Ishikawa (cell line): ENCODE measurements at regions not wholly inside any gene's neighbourhood (a gene's known extent, or its start where the extent isn't known, plus 50 kb on each side); places are given as distances from the start of the nearest gene placed in this dataset.

ENCODE experiments used
- CEBPB ChIP-seq: IDR thresholded peaks from 2 replicates; pipeline ENCODE4 v1.6.1; 2012
- CREB1 ChIP-seq: IDR thresholded peaks from 2 replicates; pipeline ENCODE4 v1.6.1; 2012; ENCODE audit warnings: low read depth
- MAX ChIP-seq: IDR thresholded peaks from 2 replicates; pipeline ENCODE4 v1.6.1; 2012
- RAD21 ChIP-seq: IDR thresholded peaks from 2 replicates; pipeline ENCODE4 v1.6.1; 2012; ENCODE audit warnings: low read depth
- REST ChIP-seq: IDR thresholded peaks from 2 replicates; pipeline ENCODE4 v1.6.1; 2012; ENCODE audit warnings: low read depth, mild to moderate bottlenecking
- TAF1 ChIP-seq: IDR thresholded peaks from 2 replicates; pipeline ENCODE4 v1.6.1; 2012; ENCODE audit warnings: low read depth, mild to moderate bottlenecking
- TEAD4 ChIP-seq: IDR thresholded peaks from 2 replicates; pipeline ENCODE4 v1.6.1; 2012
- YY1 ChIP-seq: IDR thresholded peaks from 2 replicates; pipeline ENCODE4 v1.6.1; 2012; ENCODE audit warnings: low read depth

GRCh38 chr5:88666761-88667495, 216.1 kb downstream of the MEF2C start:
- TF ChIP-seq TEAD4 (no peak), TAF1 (no peak), RAD21 (no peak), CREB1 (no peak), YY1 (no peak), CEBPB (no peak), MAX (no peak), REST (no peak)
